ENCODE measurements at regions not wholly inside any gene's neighbourhood (a gene's known extent, or its start where the extent isn't known, plus 50 kb on each side); places are given as distances from the start of the nearest gene placed in this dataset.

- in situ Hi-C loops (cut with MboI; ENCODE audit: low pct_unique_long_range_greater_than_20kb, low sequenced_read_pairs, unreplicated experiment): no loop called here
- no peak for DNase-seq (ENCODE audit: low spot score)
- TF ChIP-seq CTCF (IDR thresholded peaks at IDR 0.05; ENCODE audit: extremely low read depth, insufficient read depth, missing control alignments): no peak
Measured at GRCh38 chr14:71733210-71733883, 198.9 kb upstream of the RGS6 start.

- DNase-seq (ENCODE audit: low spot score): no peak
- in situ Hi-C loops (cut with MboI; ENCODE audit: low pct_unique_long_range_greater_than_20kb, low sequenced_read_pairs, unreplicated experiment): no loop called here
- no peak for TF ChIP-seq CTCF (IDR thresholded peaks at IDR 0.05; ENCODE audit: extremely low read depth, insufficient read depth, missing control alignments)
Measured at GRCh38 chr14:71734076-71734475, 198.2 kb upstream of the RGS6 start.

- DNase-seq (ENCODE audit: low spot score): no peak
- TF ChIP-seq CTCF (IDR thresholded peaks at IDR 0.05; ENCODE audit: extremely low read depth, insufficient read depth, missing control alignments): no peak
- in situ Hi-C loops (cut with MboI; ENCODE audit: low pct_unique_long_range_greater_than_20kb, low sequenced_read_pairs, unreplicated experiment): no loop called here
Measured at GRCh38 chr14:71734885-71735284, 197.3 kb upstream of the RGS6 start.

- DNase-seq (ENCODE audit: low spot score): no peak
- in situ Hi-C loops (cut with MboI; ENCODE audit: low pct_unique_long_range_greater_than_20kb, low sequenced_read_pairs, unreplicated experiment): no loop called here
Measured at GRCh38 chr14:71737760-71738159, 194.5 kb upstream of the RGS6 start.

GRCh38 chr14:71739273-71739990, 192.8 kb upstream of the RGS6 start:
- in situ Hi-C loops (cut with MboI; ENCODE audit: low pct_unique_long_range_greater_than_20kb, low sequenced_read_pairs, unreplicated experiment): no loop called here
- DNase-seq (ENCODE audit: low spot score): no peak
- TF ChIP-seq CTCF (IDR thresholded peaks at IDR 0.05; ENCODE audit: extremely low read depth, insufficient read depth, missing control alignments): no peak

More at GRCh38 chr14:71737760-71738159, 194.5 kb upstream of the RGS6 start:
- TF ChIP-seq CTCF (IDR thresholded peaks at IDR 0.05; ENCODE audit: extremely low read depth, insufficient read depth, missing control alignments): no peak

- DNase-seq (ENCODE audit: low spot score): no peak
- no peak for TF ChIP-seq CTCF (IDR thresholded peaks at IDR 0.05; ENCODE audit: extremely low read depth, insufficient read depth, missing control alignments)
- in situ Hi-C loops (cut with MboI; ENCODE audit: low pct_unique_long_range_greater_than_20kb, low sequenced_read_pairs, unreplicated experiment): no loop called here
Measured at GRCh38 chr14:71741241-71741640, 191.0 kb upstream of the RGS6 start.
